ENCODE measurements at regions not wholly inside any gene's neighbourhood (a gene's known extent, or its start where the extent isn't known, plus 50 kb on each side); places are given as distances from the start of the nearest gene placed in this dataset.

DNA sequence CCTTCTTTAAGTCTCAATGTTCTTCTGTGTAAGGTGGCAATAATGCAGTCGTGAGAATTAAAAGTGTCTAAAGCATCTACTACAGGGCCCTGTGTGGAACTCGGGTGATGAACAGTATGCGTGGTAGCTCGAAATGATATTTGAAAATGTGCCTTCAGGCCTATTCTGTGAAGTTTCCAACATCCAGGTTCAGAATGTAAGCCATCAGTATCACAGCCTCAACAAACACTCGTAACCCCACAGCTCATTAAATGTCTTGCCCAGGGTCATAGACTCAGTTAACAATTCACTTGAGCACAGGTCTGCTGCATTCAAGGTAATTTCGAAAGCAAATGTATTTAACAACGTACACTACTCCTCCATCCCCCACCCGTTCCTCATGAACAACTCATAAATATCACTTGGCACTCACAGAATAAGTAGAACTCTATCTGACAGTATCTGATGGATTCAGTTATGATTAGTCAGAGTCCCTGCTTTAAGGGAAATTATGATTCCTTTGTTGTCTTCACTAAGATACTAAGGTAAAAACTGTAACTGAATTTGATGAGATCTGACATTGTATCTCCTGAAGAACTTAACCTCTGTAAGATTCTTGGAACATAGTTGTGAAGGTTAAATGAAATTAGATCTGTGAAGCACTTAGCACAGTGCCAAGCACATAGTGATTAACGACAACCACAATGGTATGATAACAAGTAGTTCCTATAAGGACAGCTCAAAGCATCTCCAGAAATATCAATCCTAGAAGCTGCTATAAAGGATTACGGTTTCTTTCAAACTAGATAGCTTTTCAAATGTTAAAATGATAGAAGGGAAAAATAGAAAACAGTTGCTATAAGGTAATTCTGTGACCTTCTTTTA, 642.3 kb downstream of the TBL1XR1 start:
- no peak for DNase-seq (ENCODE audit: low read depth)

DNA sequence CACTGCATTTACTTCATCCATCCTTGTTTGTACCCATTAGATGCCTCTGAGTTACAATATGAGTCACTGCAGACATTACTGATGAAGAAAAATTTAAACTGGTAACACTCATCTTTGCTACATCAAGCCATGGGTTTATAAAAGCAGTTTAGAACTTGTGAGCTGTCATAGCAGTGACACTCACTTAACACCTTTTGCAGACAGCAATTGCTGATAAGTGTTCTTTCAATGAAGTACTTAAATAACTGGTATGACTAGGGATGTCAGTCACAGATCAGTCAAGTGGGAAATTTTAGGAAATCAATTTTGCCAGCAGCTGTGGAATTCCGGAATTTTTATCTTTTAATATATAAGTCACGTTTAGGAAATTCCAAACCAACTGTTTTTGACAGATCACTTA, 643.0 kb downstream of the TBL1XR1 start:
- DNase-seq (ENCODE audit: low read depth) = no peak

DNA sequence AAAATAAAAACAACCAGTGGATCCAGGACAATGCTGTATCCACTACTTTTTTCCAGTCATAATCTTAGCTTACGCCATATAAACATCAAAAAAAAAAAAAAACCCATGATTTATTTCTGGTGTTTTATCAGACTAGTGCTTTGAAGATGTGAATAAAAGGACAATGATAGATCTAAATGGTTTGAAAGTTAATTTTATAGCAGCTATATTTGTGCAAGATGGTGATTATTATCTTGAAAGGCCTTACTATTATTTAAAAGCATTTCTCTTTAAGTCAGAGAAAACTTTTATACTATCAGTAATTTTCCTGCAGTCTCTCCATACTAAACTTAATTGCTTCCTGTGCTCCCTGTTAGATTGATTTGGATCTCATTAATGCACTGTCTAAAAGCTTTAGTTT, 670.3 kb downstream of the TBL1XR1 start:
- DNase-seq (ENCODE audit: low read depth) = no peak

- no peak for DNase-seq (ENCODE audit: low read depth)
Observed at GRCh38 chr3:176526225-176526624, 671.1 kb downstream of the TBL1XR1 start.

DNA sequence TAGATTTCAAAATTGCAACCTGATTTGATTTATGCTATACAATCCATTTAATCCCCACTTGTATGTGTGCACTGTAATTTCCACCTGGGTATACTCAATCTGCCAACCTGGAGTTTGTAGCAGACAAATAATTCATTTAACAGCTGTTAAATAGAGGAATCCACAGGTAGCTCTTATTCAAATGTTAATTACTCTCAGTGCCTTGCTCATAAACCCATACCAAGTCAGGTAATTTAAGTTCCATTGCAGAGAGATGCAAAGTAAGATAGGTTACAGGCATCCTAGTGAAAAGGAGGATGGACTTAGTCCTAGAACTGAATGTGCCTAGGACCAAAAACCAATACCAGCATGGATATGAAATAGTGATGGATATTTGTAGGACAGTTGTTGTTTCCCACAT, 674.2 kb downstream of the TBL1XR1 start:
- no peak for DNase-seq (ENCODE audit: low read depth)

DNA sequence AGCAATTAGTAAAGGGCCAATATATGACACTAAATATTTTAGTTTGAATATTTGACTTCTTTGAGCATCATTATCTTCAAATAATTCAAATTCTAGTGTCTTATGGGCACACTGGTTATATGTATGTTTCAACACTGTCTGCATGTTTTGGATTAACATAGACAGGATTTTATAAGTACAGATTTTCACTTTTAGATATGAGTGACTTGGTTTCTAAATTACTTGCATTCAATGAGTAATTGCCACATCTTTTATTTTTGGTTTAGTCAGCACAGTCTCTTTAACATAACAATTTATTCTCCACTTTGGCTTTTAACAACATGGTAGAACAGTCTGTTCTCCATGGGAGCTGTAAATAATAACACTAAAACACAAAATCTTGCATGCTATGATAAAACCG, 674.8 kb downstream of the TBL1XR1 start:
- no peak for DNase-seq (ENCODE audit: low read depth)

- no peak for DNase-seq (ENCODE audit: low read depth)
Observed at GRCh38 chr3:176521531-176522175, 675.6 kb downstream of the TBL1XR1 start.

DNA sequence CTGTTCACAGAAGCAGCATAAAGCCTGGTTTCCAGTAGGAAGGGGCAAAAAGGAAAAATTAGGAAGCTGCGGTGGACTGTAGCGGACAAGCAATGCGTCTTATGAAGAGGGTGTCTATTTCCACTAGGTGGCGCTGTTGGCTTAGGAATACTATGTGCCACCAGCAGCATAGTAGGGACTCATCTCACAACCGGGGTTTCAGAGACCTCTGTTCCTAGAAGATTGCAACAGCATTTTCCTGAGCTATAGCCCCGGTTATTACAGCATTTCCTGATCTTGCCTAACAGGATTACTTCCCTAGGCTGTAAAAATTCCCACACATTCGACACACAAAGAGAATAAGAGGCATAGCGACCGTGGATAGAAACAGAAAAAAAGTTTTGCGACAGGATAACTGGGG, 683.0 kb downstream of the TBL1XR1 start:
- no peak for DNase-seq (ENCODE audit: low read depth)

- no peak for DNase-seq (ENCODE audit: low read depth)
Observed at GRCh38 chr3:176513604-176514003, 683.7 kb downstream of the TBL1XR1 start.

DNA sequence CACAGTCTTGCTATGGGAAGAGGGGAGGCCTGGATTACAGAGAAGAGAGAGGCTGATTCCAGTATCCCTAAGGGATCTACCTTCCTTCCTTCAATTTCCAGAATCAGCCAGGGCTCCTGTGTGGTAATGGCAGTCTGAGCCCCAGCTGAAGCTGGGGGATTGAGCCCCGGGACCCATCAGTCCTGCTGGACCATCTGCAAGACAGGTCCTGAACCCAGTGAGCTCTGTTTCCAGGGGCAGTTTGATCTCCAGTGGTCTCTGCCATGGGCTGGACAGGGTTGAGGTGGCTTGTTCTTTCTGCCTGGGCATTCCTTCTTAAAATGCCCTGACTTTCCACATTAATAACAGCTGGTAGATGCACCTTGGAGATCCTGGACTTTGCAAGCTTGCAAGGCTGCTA, 685.2 kb downstream of the TBL1XR1 start:
- no peak for DNase-seq (ENCODE audit: low read depth)

DNA sequence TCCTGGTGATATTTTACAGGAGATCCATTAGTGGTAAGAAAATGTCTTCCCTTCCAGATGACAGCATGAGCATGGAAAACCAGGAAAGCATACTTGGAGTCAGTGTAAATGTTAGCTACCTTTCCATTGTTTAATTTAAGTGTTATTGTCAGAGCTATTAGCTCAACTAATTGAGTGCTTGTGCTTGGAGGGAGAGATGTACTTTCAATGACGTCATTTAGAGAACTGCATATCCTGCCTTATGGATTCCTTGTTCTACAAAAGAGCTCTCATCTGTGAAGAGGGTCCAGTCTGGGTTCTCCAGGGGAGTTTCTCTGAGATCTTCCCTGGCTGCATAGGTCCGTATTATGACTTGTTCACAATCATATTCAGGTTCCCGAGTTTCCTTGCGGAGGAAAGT, 687.2 kb downstream of the TBL1XR1 start:
- DNase-seq (ENCODE audit: low read depth) = no peak

GRCh38 chr3:176505878-176506621, 691.2 kb downstream of the TBL1XR1 start:
- no peak for DNase-seq (ENCODE audit: low read depth)

DNA sequence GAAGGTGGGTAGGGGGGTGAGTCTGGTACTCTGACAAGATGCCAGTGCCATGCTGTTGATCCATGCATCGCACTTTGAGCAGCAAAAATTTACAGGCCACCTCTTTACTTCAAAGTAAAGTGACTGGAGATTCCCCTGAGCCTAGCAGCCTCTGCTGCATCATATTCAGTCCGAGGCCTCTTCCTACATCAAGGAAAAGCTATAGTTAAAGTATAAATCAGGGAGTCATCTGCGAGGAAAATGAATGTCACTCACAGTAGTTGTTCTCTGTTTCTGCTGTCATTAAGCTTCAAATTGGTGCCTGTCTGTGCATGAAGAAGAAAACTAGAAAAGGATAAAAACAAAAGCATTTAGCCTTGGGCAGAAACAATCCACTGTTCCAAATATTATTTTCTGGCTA, 706.2 kb downstream of the TBL1XR1 start:
- no peak for DNase-seq (ENCODE audit: low read depth)

DNA sequence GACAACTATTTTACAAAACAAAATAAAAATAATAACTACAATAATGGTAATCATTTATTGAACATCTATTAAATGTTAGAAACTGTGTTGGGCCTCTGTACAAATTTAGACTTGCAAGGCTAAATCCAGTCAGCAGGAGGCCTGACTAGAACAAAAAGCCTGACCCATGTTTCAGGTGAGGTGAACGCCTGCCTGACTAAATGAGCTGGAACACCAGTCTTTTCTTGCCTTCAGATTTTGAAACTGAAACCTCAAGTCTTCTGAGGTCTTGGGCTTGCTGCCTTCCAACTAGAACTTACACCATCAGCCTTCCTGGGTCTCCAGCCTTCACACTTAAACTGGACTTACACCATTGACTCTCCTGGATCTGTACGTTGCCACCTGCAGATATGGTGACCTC, 706.9 kb downstream of the TBL1XR1 start:
- DNase-seq (ENCODE audit: low read depth) = no peak

DNA sequence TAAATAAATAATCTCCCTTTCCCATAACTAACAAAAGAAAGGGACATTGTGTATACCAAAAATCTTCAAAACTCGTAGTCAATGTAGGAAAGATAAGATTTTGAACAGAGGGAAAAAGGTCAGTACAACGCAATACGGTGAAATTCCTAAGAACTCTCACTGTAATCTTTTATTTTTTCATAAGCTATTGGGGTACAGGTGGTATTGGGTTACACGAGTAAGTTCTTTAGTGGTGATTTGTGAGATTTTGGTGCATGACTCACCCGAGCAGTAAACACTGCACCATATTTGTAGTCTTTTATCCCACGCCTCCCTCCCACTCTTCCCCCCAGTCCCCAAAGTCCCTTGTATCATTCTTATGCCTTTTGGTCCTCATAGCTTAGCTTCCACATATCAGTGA, 718.0 kb downstream of the TBL1XR1 start:
- no peak for DNase-seq (ENCODE audit: low read depth)

- DNase-seq (ENCODE audit: low read depth) = no peak
Observed at GRCh38 chr3:176469694-176470205, 727.5 kb downstream of the TBL1XR1 start.

- no peak for DNase-seq (ENCODE audit: low read depth)
Observed at GRCh38 chr3:176463610-176464009, 733.7 kb downstream of the TBL1XR1 start.

DNA sequence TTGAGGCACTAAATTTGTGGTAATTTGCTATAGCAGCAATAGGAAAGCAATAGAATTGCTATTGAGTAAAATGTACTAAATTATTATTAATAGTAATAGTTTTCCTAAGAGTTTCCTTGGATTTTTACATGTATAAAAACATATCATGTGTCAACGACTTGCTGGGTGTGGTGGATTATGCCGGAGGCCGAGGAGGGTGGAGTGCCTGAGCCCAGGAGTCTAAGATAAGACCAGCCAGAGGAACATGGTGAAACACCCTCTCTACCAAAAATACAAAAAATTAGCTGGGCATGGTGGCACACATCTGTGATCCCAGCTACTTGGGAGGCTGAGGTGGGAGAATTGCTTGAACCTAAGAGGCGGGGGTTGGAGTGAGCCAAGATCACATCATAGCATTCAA, 749.9 kb downstream of the TBL1XR1 start:
- DNase-seq (ENCODE audit: low read depth) = no peak

- DNase-seq (ENCODE audit: low read depth) = no peak
Observed at GRCh38 chr3:176442326-176442725, 755.0 kb downstream of the TBL1XR1 start.

DNA sequence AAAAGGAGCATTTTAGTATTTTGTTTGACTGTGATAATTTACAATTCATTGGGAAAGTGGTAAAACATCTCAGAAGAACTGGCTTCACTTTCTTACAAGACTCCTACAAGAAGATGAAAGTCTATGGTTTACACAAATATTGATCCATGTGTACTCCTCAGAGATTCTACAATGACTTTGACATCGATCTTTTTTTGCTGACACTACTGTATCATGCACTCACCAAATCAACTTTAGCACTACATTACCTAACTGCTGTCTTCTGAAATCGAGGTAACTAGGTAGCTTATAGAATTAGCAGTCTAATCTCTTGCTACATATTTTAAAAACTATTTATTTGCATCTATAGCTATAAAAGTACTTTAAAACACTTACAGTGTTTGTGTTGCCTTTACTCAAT, 757.6 kb downstream of the TBL1XR1 start:
- no peak for DNase-seq (ENCODE audit: low read depth)

GRCh38 chr3:176431991-176432390, 765.3 kb downstream of the TBL1XR1 start:
- DNase-seq (ENCODE audit: low read depth) = no peak

GRCh38 chr3:176431038-176431418, 766.3 kb downstream of the TBL1XR1 start:
- no peak for DNase-seq (ENCODE audit: low read depth)

All from stimulated activated CD8-positive, alpha-beta memory T cell treated with anti-CD3 and anti-CD28 coated beads, Interleukin-4, amount 100 ng/mL, for 24 hours (primary cell).